CD1c-positive myeloid dendritic cell (primary cell): ENCODE measurements at regions not wholly inside any gene's neighbourhood (a gene's known extent, or its start where the extent isn't known, plus 50 kb on each side); places are given as distances from the start of the nearest gene placed in this dataset.

ENCODE experiments used
- DNase-seq: peaks from one replicate; pipeline ENCODE4 v3.0.0-alpha.2; 2016; ENCODE audit errors: extremely low spot score

DNA sequence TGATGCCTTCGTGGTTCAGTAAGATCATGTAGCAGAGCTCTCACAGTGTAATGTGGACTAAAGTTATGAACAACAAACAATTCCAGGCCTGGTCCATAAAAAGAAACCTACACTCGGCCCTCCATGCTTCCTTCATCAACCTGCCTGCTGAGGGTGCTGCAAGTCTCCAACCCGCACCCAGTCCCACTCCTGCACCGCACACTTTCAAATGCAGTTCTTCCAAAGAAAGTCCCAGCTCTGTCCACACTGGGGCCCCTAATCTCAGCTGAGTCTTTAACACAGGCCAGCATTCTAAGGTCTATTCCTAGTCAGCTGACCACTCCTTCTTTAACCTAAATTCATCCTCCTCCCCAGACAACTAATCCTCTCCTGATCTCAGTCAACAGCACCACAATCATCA is 71.5 kb upstream of the NR5A2 start:
- DNase-seq, result no peak

GRCh38 chr1:199959033-199959774 is 68.3 kb upstream of the NR5A2 start:
- DNase-seq, result no peak

- no peak for DNase-seq
Observed at GRCh38 chr1:199959775-199960110, 67.8 kb upstream of the NR5A2 start.

- no peak for DNase-seq
Observed at GRCh38 chr1:199970125-199970524, 57.4 kb upstream of the NR5A2 start.

DNA sequence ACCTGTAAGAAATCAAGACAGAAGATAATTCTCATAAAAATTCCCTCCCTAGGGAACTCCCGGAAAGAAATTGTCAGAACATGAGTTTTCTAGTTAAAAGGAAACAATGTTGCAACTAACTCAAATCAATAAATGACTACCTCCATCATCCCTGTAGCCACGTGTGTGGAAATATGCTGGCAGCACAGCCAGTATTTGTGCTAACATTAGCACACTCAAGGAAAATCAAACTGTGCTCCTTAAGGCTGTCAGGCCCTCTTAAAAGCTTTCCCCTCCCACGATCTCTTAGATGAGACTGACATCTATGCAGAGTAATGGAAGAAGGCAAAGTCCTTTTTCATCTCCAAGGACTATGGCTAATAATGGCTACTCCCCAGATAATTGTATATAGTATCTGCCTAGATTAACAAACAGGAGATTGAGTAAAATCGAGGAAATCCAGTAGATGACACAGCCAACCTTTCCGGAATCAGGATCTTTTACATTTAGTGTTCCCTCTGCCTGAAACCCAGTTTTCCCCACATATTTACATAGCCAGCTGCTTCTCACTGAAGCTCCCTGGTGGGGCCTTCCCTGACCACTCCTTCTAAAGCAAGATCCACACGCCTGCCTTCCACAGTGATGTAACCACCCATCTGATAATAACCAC is 50.9 kb upstream of the NR5A2 start:
- DNase-seq, result no peak
